GM12878 (cell line): ENCODE measurements at regions not wholly inside any gene's neighbourhood (a gene's known extent, or its start where the extent isn't known, plus 50 kb on each side); places are given as distances from the start of the nearest gene placed in this dataset.

Source experiments
- ATAC-seq: fragments of 200-7000 bp; cut with Tn5 transposase; 3 replicates; pipeline ENCODE4 v1.9.1; 2020; ENCODE audit warnings: mild to moderate bottlenecking, moderate library complexity
- BruUV-seq: library from RNA; stranded (reverse); fragments of 400-500 nt; replicated peaks from 2 replicates; lab custom pipeline; 2021; lab: Mats Ljungman, UMichigan
- CTCF ChIA-PET: fragments of 300-600 bp; sonication (Branson Sonifier 250); formaldehyde crosslinking; extraction: SDS; loops from one replicate; lab custom pipeline; 2021; ENCODE audit warnings: inconsistent platforms; lab: Yijun Ruan, JAX
- POLR2A ChIA-PET: fragments of 350-600 bp; formaldehyde crosslinking; extraction: SDS; loops from one replicate; lab custom pipeline; 2021; ENCODE audit warnings: inconsistent platforms; lab: Charles Lee
- RAD21 ChIA-PET: fragments of 300-600 bp; sonication (Branson Sonifier 250); formaldehyde crosslinking; loops from one replicate; lab custom pipeline; 2023; ENCODE audit warnings: antibody characterized with exemption; ENCODE audit not compliant: unreplicated experiment; lab: Charles Lee
- SMC1A ChIA-PET: fragments of 300-600 bp; sonication (Branson Sonifier 250); formaldehyde crosslinking; loops from one replicate; lab custom pipeline; 2023; ENCODE audit not compliant: unreplicated experiment, uncharacterized antibody; lab: Charles Lee
- DNase-seq: peaks from one replicate; pipeline ENCODE4 v3.0.0-alpha.2; 2011; ENCODE audit warnings: low read depth, low spot score
- FAIRE-seq: peaks from 3 replicates; lab custom pipeline; 2011; peaks lifted over from hg19 to GRCh38; lab: Jason Lieb, UNC
- H2AFZ ChIP-seq: 2 replicates; pipeline ENCODE4 v1.6.0; 2011; ENCODE audit warnings: low read depth, low read length, control low read depth; ENCODE audit not compliant: control insufficient read depth
- H3K27ac ChIP-seq: 2 replicates; pipeline ENCODE4 v1.5.1; 2011; ENCODE audit warnings: control low read depth; ENCODE audit not compliant: control insufficient read depth, insufficient read depth
- H3K27me3 ChIP-seq, 2 experiments: replicated peaks in 1 of 2; 2 replicates each; pipeline versions ENCODE4 v1.6.0 to v1.6.1; 2011; ENCODE audit warnings: low read length in 1 of 2; ENCODE audit not compliant: control insufficient read depth in 2 of 2, insufficient read depth in 2 of 2
- H3K36me3 ChIP-seq, 2 experiments: 2 replicates each; pipeline ENCODE4 v1.5.1; 2011; ENCODE audit warnings: low read length in 1 of 2; ENCODE audit not compliant: control insufficient read depth in 2 of 2, insufficient read depth in 2 of 2
- H3K4me1 ChIP-seq: 2 replicates; pipeline ENCODE4 v1.6.1; 2011; ENCODE audit warnings: mild to moderate bottlenecking, low read length, moderate library complexity, mixed read lengths; ENCODE audit not compliant: control insufficient read depth, insufficient read depth
- H3K4me2 ChIP-seq: 2 replicates; pipeline ENCODE4 v1.6.0; 2011; ENCODE audit warnings: control low read depth; ENCODE audit not compliant: control insufficient read depth, insufficient read depth
- H3K4me3 ChIP-seq: fragments of 200-600 bp; sonication (generic); 2 replicates; pipeline ENCODE4 v1.5.1; 2016
- H3K79me2 ChIP-seq: 2 replicates; pipeline ENCODE4 v1.6.0; 2011; ENCODE audit warnings: low read length; ENCODE audit not compliant: control insufficient read depth, insufficient read depth
- H3K9ac ChIP-seq: 2 replicates; pipeline ENCODE4 v1.8.0; 2011; ENCODE audit warnings: low read length, control low read depth, mixed read lengths; ENCODE audit not compliant: control insufficient read depth, insufficient read depth
- H3K9me3 ChIP-seq: replicated peaks from 3 replicates; pipeline ENCODE4 v1.5.1; 2011; ENCODE audit warnings: mild to moderate bottlenecking, low read length; ENCODE audit not compliant: control insufficient read depth, insufficient read depth
- H4K20me1 ChIP-seq: 2 replicates; pipeline ENCODE4 v1.6.0; 2011; ENCODE audit not compliant: control insufficient read depth, insufficient read depth
- GATAD2B ChIP-seq: fragments of 450-650 bp; conservative IDR thresholded peaks from 2 replicates; pipeline ENCODE4 v1.6.1; 2017; ENCODE audit warnings: low read depth, mild to moderate bottlenecking, moderate library complexity
- NFYB ChIP-seq: IDR thresholded peaks from 2 replicates; pipeline ENCODE4 v1.6.1; 2011; ENCODE audit warnings: low read depth, mild to moderate bottlenecking, low read length, improper control_type of control experiment, moderate library complexity; ENCODE audit not compliant: insufficient read depth
- ZBTB40 ChIP-seq: fragments of 450-650 bp; IDR thresholded peaks from 2 replicates; pipeline ENCODE4 v1.6.1; 2016; ENCODE audit warnings: mild to moderate bottlenecking, moderate library complexity, borderline replicate concordance
- WGBS: methylation state at CpG from one replicate; pipeline ENCODE4 v1.1.6; 2016; ENCODE audit warnings: low lambda C conversion rate; ENCODE audit not compliant: insufficient replicate concordance, insufficient coverage; ENCODE audit errors: missing lambda C conversion rate; 5-methylcytosine and 5-hydroxymethylcytosine counted together
- in situ Hi-C: fragments of 300-500 bp; cut with MboI; formaldehyde crosslinking; loops from 9 replicates; pipeline ENCODE4 v1.14.3; 2018; ENCODE audit warnings: mixed read lengths
- intact Hi-C: fragments of 100-400 bp; cut with micrococcal nuclease; formaldehyde crosslinking; loops from one replicate; pipeline ENCODE4 v1.14.2; 2022; ENCODE audit not compliant: unreplicated experiment
- TF ChIP-seq, protein P1 (sequence below): fragments of 450-650 bp; IDR thresholded peaks from 2 replicates; pipeline ENCODE4 v1.6.1; 2017; ENCODE audit warnings: borderline replicate concordance

DNA sequence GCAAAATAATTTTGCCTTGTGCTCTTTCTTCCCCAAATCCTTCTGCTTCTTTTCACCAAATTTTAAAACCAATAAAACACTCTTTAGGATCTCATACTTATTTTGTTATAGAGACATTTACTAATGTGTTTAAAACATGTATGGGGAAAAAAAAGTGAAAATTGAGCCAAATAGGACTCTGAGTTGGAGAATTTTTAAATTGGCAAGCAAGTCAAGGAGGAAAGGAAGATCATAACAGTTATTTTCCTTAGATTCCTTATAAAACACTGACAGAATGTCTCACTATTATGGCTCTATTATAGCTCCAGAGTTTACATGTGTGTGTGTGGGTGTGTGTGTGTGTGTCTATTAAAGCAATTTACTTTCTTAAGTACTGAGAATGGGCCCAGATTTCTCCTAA lies 220.5 kb downstream of the SLC6A15 start:
- H3K27me3 ChIP-seq, result no peaks in the 10 kb centered on the region
- in situ Hi-C loops, result no loop called here
- no peaks in the 10 kb centered on the region for H3K36me3 ChIP-seq
- ChIA-PET RAD21 (no interaction called here), POLR2A (no interaction called here), CTCF (no interaction called here), SMC1A (no interaction called here)
- no peak overlapping the region for H3K9ac ChIP-seq
- H3K4me1 ChIP-seq, result no peaks in the 10 kb centered on the region
- ATAC-seq, result no peak
- no peak overlapping the region for H3K4me2 ChIP-seq
- BruUV-seq, result no TSS peak
- no peak overlapping the region for H2AFZ ChIP-seq
- H3K79me2 ChIP-seq, result no peaks in the 10 kb centered on the region
- DNase-seq, result no peak
- no peak overlapping the region for H3K4me3 ChIP-seq
- TF ChIP-seq, protein P1, sequence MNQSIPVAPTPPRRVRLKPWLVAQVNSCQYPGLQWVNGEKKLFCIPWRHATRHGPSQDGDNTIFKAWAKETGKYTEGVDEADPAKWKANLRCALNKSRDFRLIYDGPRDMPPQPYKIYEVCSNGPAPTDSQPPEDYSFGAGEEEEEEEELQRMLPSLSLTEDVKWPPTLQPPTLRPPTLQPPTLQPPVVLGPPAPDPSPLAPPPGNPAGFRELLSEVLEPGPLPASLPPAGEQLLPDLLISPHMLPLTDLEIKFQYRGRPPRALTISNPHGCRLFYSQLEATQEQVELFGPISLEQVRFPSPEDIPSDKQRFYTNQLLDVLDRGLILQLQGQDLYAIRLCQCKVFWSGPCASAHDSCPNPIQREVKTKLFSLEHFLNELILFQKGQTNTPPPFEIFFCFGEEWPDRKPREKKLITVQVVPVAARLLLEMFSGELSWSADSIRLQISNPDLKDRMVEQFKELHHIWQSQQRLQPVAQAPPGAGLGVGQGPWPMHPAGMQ, result no peak
- TF ChIP-seq NFYB, result no peak
- no peak overlapping the region for H3K27ac ChIP-seq
- intact Hi-C loops, result no loop called here
- H3K9me3 ChIP-seq, result no peaks in the 10 kb centered on the region
- no peak for FAIRE-seq
- H4K20me1 ChIP-seq, result no peaks in the 10 kb centered on the region

- Histone ChIP-seq H3K79me2 (no peaks in the 10 kb centered on the region), H4K20me1 (no peaks in the 10 kb centered on the region), H3K4me2 (no peak overlapping the region), H3K9ac (no peak overlapping the region), H3K27ac (no peak overlapping the region), H3K36me3 (no peaks in the 10 kb centered on the region), H3K9me3 (no peaks in the 10 kb centered on the region), H2AFZ (no peak overlapping the region), H3K4me1 (no peaks in the 10 kb centered on the region), H3K27me3 (no peaks in the 10 kb centered on the region), H3K4me3 (no peak overlapping the region)
- ChIA-PET SMC1A (interaction anchor here (1.2 kb wide), 1 partner anchor 17 kb away, joined by 3 read pairs; no protein-coding TSS in a partner anchor), POLR2A (no interaction called here), RAD21 (no interaction called here), CTCF (interaction anchor here (0.7 kb wide), 1 partner anchor 1010 kb away, joined by 3 read pairs; no protein-coding TSS in a partner anchor)
- whole genome bisulfite sequencing, result 0% methylated on average over 1 of the region's 1 CpG
- BruUV-seq, result no TSS peak
- in situ Hi-C loops (no loop called here), intact Hi-C loops (no loop called here)
- FAIRE-seq, result no peak
- ATAC-seq, result no peak
- DNase-seq, result no peak
- TF ChIP-seq GATAD2B (no peak), ZBTB40 (no peak)
Measured at GRCh38 chr12:84691266-84691665, 221.3 kb downstream of the SLC6A15 start.
